ENCODE measurements at regions not wholly inside any gene's neighbourhood (a gene's known extent, or its start where the extent isn't known, plus 50 kb on each side); places are given as distances from the start of the nearest gene placed in this dataset.

DNA sequence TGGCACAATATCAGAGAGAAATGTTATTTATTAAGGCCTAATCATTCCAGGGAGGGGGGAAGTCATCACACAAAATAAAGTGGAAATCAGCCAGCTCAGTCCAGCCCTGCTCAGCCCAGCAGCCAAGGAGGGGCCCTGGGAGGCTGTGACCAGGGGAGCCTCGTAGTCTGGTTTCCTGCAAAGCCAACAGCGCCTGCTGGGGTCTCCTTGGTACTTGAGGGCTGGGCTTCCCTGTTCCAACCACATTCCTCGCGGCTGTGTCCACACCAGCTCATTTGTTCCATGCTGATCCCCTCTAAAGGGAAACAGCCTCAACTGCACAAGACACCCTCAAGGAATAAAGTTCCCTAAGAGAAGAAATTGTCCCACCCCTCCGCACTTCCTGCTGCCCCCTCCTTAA, 154.0 kb downstream of the TMEM132E start:
- no peak for FAIRE-seq

DNA sequence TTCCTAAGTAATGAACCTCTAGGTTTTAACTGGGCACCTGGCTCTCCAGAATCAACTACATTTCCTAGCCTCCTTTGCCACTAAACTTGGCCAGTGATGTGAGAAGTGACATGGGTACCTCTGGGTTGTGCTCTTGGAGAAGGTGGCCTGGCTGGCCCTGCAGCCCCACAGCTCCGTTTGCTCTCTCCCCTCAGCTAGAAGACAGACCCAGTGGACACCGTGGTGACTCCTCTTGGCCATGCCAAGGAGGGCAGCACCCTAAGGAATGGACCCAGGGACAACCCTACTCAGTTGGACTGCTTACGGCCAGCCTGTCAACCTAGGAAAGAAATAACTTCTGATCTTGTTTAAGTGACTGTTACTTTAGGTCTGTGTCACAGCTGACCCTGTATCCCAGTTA, 151.4 kb downstream of the TMEM132E start:
- no peak for FAIRE-seq

DNA sequence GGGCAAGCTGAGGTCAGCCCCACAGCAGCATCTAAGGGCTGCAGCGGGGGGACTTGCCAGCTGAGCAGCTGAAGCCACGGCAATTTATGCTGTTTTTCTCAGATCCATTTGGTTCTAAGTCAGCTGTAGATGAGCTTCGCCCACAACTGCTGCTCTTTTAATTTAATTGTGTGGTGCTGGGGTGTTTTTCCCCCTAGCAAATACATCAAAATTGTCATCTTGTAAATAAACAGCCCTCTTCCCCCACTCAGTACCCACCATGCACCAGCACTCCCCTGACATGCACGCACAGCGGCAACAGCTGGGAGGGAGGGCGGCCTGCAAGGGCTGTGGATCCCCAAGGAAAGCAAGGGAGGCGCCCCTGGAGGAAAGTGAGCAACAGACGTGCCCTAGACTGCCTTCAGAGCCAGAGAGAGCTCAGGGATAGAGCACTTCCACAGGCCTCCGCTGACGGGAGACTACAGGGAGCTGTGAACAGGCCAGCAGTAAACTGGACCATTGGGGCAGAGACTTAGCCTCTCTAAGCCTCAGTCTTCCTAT, 149.5 kb downstream of the TMEM132E start:
- no peak for FAIRE-seq

DNA sequence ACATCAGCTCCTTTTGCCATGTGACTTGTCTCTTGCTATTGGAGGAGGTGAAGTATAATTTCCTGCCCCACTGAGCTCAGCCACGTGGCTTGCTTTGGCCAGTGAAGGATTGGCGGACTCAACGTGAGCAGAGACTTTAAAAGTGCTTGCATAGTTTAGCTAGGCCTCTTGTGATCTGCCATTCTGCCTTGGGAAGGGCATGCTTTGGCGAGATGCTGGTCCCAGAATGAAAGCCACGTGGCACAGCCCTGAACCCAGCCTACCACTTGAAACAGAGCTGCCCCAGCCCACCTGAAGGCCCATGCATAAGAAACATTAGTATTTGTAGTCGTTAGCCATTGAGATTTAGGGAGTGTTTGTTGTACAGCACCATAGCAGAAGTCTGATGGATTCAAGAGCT, 148.2 kb downstream of the TMEM132E start:
- no peak for FAIRE-seq

GRCh38 chr17:34726536-34727384, 147.4 kb downstream of the TMEM132E start:
- FAIRE-seq: no peak

GRCh38 chr17:34725725-34726124, 146.3 kb downstream of the TMEM132E start:
- no peak for FAIRE-seq

- FAIRE-seq: no peak
Measured at GRCh38 chr17:34725008-34725407, 145.6 kb downstream of the TMEM132E start.

DNA sequence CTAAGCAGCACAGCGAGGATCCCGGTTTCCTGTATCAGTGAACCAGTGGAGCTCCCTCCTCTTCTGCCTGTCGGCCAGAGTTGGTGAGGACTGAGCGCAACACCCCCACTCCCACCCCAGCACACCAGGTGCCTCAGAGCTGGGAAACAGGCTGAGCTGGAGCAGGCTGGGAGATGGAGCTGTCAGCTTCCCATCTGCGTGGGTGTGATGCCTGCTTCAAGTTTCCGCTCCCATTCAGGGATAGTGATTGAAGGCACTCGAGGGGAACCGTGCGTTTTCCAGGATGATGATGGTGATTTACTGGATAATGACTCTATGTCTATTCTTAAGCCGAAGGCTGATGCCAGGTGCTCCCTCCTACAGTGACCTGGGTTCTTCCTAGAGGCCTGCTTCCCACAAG, 144.5 kb downstream of the TMEM132E start:
- FAIRE-seq: no peak

- no peak for FAIRE-seq
Measured at GRCh38 chr17:34721326-34721725, 141.9 kb downstream of the TMEM132E start.

GRCh38 chr17:34720760-34721159, 141.4 kb downstream of the TMEM132E start:
- FAIRE-seq: no peak

GRCh38 chr17:34719569-34719968, 140.2 kb downstream of the TMEM132E start:
- FAIRE-seq: no peak

- no peak for FAIRE-seq
Measured at GRCh38 chr17:34717092-34717491, 137.7 kb downstream of the TMEM132E start.

DNA sequence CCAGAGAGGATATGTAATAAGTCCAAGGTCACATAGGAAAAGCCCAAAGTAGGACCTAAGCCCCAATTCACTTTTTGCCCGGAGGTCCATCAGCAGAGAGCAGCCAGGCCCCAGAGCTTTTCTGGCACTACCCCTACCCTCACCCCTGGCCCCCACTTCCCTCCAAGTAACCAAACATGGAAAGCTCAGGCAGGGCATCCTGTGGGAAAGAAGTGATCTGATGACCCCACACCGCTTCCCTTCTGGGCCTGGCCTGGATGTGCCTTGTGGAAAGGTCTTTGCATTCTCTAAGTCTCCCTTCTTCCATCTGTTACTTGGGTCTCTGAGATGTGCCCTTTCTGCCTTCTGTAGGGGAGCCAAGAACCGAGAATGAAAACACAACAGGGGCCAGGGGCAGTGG, 136.9 kb downstream of the TMEM132E start:
- FAIRE-seq: no peak

DNA sequence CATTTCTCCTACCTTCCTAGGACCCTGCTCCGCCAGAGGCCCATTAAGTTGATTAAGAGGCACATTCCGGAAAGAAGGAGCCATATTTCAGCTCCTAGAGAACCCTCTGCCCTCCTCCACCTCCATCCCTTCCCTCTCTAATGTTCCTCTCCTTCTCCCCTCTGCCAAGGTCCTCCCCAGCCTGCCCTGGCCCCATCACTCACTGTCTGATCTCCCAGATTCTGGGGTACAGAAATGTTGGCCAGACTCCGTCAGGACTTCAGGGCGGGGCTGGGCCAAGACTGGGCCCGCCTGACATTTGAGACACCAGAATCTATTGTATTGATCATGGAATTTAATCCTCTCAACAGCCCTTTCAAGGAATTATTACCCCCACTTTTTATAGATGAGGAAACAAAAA, 136.1 kb downstream of the TMEM132E start:
- no peak for FAIRE-seq

- FAIRE-seq: no peak
Measured at GRCh38 chr17:34714475-34715410, 135.4 kb downstream of the TMEM132E start.

DNA sequence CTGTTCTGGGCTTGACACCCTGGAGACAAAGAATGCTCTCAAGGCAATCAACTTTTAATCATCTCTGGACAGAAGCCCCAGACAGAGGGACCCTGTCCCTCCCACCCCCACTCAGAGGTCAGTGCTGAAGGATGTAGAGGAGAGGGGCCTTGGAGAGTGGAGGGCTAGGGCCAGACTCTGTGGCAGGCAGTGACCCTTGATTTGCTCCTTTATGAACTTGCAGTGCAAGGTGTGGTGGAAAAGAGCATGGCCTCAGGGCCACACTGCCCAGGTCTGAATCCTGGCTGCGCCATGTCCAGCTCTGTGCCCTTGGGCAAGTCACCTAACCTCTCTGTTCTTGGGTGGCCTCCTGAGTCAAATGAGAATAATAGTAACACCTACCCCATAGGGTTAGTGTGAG, 134.3 kb downstream of the TMEM132E start:
- FAIRE-seq: no peak

GRCh38 chr17:34712481-34713195, 133.3 kb downstream of the TMEM132E start:
- FAIRE-seq: no peak

DNA sequence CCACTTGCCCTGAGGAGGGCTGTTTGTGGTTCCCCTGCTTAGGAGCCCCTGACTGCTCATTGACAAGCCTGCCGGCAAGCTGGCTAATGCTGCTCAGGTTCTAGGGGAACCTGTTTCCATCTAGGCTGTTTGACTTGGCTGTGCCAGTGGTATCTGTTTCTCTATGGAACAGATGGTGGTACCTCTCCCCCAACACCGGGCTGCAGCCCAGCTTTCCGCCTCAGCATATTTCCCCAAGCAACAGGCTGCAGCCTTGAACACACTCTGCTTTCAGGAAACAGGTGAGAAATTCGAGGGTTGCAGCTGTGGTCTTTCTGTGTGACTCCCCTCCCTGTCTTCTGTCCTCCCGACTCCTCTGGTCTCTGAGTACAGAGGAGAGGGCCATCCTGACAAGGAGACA, 132.3 kb downstream of the TMEM132E start:
- no peak for FAIRE-seq

DNA sequence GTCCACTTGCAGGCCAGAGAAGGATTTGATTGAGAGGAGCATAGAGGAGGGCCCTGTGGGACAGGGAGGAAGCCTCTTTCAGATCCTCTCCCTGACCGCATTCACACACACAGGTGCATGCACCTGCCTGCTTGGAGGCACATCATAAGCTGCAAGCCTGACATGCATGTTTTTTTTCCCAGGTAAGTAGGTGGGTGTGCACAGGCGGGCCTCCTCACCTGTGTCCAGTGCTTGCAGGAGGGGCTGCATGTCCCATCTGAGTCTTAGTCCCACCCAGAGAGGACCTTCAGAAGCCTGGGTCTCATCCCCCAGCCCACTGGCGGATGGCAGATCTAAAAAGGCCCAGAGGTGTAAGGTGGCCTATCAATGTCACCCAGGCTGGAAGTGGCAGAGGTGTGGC, 130.8 kb downstream of the TMEM132E start:
- no peak for FAIRE-seq

DNA sequence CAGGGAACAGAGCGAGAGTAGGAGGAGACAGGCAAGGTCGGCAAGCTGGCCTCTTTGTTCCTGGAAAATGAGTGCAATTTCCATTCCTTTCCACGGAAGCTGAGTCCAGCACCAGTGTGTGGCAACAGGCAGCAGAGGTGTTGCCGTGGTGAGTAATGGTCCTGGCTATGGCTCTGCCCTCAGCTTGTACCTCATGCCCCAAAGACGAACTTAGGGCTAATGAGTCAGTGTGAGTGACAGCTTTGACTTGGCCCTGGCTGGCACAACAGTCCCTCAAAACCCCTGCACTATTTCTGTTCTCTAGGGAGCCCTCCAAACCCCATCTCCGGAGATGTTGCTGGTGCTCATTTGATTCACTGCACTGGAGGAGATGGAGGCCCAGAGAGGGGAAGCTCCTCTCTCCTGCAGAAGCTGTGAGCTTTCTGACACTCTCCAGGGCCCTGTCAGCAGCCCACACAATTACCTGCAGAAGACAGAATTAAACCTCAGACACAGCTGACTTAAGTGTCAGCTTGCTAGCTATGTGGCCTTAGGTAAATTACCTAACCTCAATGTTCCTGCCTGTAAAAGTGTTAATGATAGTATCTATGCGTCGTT, 129.9 kb downstream of the TMEM132E start:
- FAIRE-seq: no peak

DNA sequence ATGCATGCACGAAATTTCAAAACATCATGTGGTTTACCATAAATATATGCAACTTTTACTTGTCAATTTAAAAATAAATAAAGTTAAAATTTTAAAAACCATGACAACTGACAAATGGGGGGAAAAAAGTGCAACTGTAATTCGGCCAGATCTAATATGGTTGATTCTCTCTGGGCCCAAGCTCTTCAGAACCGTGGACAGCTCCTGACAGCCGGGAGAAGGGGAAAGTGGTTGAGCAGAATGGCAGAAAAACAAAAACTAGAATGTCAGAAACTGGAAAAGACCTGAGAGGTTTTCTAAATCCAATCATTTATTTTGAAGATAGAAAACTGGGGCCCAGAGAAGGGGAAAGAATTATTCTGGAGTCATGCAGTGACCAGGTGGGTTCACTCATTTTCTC, 126.6 kb downstream of the TMEM132E start:
- FAIRE-seq: no peak

GRCh38 chr17:34703533-34703932, 124.2 kb downstream of the TMEM132E start:
- FAIRE-seq: no peak

DNA sequence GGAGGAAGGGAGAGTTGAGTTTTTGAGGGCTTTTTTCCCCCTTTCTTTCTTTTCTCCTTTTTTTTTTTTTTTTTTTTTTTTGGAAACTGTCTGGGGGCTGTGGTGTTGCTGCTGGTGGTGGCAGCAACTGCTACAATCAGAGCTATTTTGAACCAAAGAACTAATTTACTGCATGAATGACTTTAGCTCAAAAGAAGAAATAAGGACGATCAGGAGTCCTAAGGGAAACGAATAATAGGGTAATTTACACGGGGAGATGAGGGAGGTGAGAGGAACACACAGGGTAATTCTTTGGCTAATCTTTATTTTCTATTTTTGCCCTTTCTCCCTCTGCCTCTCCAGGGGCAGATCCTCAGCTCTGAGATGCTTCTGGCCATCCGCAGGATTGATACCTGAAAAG, 119.8 kb downstream of the TMEM132E start:
- no peak for FAIRE-seq
